NCI-H2107 (cell line): ENCODE measurements at regions not wholly inside any gene's neighbourhood (a gene's known extent, or its start where the extent isn't known, plus 50 kb on each side); places are given as distances from the start of the nearest gene placed in this dataset.
"Not testable (repeated sequence)": the region's sequence is repeated elsewhere in the genome, so short reads cannot be mapped to it uniquely, and the experiment has no call there.

Experiments used
- DNase-seq: peaks from one replicate; lab custom pipeline; 2025; lab: John Stamatoyannopoulos, UW

DNA sequence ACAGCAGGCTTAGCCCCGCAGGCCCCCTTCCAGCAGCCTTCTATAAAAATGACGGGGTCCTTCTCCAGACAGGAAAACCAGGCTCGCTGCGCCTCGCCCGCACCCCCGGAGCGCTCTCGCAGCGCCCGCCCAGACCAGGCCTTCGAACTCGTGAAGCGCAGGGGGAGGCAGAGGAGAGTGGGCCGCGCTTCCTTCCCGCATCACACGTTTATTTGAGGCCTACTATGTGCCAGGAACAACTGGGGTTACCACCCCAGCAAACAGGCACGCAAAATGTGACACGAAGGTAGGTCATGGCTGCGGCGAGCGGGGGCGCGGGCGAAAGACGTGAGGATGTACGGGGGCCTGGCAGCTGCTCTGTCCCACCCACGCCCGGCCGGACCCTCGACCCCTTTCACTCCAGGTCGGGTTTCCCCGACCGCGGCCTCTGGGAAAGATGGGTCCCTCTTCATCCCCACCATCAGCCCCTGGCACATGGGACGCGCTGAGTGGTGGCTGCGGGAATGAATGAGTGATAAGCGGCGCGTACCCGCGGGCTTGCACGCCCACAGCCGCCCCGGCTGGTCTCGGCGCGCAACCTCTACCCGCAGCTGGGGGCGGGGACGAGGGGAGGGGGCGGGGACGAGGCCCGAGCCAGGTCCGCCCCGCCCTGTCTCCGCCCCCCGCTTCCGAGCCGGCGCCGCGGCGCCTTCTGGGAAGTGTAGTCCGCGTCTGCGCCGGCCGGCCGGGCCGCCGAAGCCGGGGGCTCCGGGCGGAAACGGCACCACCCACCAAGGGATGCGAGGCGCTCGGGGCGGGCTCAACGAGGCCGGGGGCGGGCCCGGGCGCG is 59.1 kb downstream of the ZNF467 start:
- peak; percentile 84 for DNase-seq

- DNase-seq: no peak
Observed at GRCh38 chr7:149713731-149714068, 59.7 kb downstream of the ZNF467 start.

DNA sequence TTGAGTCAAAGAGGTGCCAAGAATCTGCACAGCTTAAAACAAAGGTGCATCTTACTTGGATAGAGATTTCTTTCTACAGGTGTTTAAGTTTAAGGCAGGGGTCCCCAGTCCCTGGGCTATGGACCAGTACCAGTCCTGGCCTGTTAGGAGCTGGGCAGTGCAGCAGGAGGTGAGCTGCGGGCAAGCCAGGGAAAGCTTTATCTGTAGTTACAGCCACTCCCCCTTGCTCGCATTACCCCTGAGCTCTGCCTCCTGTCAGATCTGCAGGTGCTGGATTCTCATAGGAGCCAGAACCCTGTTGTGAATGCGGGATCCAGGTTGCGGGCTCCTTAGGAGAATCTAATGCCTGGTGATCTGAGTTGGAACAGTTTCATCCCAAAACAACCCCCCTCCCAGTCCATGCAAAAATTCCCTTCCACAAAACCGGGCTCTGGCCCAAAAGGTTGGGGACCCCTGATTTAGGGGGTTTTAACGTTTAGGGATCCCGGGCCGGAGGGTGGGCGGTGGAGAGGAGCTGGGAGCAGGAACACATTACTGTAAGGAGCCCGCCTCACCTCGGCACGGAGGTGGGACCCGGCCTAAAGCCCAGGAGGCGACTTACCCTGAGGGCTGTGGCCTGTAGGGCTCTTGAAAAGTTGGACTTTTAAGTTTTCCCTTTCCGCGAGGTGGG is 60.2 kb downstream of the ZNF467 start:
- DNase-seq: no peak

- DNase-seq: no peak
Observed at GRCh38 chr7:149708026-149708425, 65.4 kb downstream of the ZNF467 start.

GRCh38 chr7:149707448-149707886 is 65.9 kb downstream of the ZNF467 start:
- no peak for DNase-seq

- no peak for DNase-seq
Observed at GRCh38 chr7:149706398-149706797, 67.0 kb downstream of the ZNF467 start.

DNA sequence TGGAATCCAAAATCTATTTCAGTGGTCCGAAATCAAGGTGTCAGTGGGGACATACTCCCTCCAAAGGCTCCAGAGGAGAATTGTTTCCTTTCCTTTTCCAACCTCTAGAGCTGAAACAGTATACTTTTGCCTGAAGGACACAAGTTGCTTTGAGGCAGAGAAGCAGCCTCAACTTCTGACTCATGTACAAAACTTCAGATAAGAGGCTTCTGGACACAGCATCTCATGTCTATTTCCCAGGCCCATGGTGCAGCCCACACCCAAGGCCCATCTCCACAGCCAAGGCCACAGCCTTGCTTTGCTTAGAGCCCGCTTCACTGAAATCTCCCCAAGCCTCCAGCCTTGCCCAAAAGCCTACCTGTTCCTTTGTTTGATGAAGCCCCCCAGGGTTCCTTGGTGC is 68.9 kb downstream of the ZNF467 start:
- no peak for DNase-seq

- DNase-seq: no peak
Observed at GRCh38 chr7:149703044-149703650, 70.2 kb downstream of the ZNF467 start.

DNA sequence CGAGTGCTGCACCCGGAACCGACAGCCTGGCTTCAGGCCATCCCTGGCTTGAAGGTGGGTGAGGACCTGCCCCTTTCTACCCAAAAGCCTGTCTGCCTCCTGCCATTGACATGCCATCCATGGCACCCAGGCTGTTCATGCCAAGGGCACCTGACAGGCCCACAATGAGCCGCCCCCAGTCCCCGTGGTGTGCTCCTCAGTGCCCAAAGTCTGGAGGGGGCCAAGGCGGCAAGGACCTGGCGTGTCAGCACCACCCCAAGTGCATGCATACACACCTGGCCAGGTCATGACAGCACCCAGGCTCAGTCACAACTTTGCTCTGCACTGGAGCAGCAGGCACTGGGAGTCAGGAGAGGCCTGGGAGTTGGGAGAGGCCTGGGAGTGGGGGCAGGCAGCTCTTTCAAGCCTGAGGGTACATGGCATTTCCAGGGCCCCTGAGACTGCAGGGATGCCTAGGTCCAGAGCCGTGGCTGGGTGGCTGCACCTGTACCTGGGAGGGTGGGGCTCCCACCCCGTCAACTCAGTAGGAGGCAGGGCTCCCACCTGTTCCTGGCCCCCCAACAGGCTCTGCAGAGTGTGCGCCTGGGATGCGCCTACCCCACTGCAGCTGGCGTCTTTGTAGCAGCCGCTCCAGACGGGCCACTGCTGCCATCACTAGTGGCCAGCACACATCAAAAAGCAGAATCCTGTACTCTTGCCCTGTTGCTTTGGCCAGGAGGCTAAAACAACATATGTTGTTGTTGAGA is 71.7 kb downstream of the ZNF467 start:
- DNase-seq: no peak

DNA sequence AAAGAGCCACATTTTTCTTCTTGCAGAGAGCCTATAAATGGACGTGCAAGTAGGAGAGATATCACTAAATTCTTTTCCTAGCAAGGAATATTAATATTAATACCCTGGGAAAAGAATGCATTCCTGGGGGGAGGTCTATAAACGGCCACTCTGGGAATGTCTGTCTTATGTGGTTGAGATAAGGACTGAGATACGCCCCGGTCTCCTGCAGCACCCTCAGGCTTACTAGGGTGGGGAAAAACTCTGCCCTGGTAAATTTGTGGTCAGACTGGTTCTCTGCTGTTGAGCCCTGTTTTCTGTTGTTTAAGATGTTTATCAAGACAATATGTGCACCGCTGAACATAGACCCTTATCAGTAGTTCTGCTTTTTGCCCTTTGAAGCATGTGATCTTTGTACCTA is 75.6 kb downstream of the ZNF467 start:
- not testable (repeated sequence) for DNase-seq

- DNase-seq: no peak
Observed at GRCh38 chr7:149696280-149696679, 77.1 kb downstream of the ZNF467 start.

DNA sequence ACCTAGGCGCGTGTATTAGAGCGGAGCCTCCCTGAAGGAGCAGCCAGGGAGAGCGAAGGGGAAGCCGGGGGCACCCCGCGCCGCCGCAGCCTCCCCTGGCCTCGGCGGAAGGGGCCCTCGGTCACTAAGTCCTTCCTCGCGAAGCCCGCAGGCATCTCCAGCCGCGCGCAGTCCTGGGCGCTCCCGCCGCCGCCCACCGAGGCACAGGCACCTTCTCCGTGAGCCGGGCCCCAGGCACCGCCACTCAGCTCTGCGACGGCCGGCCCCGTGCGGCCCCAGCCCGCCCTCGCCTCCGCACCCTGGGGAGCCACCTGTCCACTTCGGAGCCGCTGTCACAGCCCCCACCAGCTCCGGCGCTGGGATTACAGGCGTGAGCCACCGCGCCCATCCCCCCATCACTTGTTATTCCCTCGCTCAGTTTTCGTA is 80.8 kb downstream of the ZNF467 start:
- no peak for DNase-seq

DNA sequence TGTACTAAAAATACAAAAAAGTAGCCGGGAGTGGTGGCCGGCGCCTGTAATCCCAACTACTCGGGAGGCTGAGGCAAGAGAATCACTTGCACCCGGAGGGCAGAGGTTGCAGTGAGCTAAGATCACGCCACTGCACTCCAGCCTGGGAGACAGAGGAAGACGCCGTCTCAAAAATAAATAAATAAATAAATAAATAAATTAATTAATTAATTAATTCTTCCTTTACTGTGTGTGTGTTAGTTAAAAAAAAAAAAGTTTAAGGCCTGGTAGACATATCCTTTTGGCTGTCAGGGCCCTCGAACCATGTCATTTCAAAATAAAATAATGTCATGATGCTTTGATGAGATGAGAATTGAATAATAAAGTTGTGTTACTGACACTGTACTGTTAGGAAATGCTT is 81.3 kb downstream of the ZNF467 start:
- no peak for DNase-seq

DNA sequence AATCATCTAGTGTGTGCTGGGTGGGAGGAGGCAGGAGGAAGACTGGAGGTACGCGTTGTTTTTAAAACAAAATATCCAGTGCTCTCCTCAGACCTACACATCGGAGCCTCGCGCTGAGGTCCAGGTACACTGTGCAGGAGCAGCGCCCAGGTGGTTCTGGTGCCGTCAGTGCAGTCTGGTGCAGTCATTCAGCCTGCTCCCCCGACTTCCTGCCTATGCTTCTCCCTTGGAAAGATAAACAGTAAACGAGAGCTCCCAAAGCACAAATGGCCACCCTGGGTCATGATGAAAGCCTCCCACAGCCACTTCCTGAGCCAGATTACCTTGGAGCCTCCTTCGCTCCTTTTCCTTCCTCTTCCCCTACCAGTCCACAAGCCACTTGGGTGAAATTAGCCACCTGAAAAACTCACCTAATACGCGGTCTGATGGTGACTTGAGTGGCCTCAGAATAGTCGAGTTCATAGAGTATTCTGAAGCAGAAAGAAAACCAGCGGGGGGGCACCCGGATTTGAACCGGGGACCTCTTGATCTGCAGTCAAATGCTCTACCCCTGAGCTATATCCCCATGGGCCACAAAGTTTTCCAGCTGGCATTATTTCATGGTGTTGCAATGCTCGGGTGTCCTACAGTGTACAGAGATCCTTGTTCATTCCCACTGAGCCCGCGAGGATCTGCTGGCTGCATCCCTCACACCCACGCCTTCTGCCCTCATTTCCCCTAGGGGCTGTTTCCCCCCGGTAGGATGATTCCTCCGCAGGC is 82.5 kb downstream of the ZNF467 start:
- DNase-seq: no peak

- no peak for DNase-seq
Observed at GRCh38 chr7:149689291-149689721, 84.1 kb downstream of the ZNF467 start.

GRCh38 chr7:149688836-149689235 is 84.6 kb downstream of the ZNF467 start:
- no peak for DNase-seq

- not testable (repeated sequence) for DNase-seq
Observed at GRCh38 chr7:149687820-149688219, 85.6 kb downstream of the ZNF467 start.

GRCh38 chr7:149686449-149686848 is 86.9 kb downstream of the ZNF467 start:
- DNase-seq: no peak

DNA sequence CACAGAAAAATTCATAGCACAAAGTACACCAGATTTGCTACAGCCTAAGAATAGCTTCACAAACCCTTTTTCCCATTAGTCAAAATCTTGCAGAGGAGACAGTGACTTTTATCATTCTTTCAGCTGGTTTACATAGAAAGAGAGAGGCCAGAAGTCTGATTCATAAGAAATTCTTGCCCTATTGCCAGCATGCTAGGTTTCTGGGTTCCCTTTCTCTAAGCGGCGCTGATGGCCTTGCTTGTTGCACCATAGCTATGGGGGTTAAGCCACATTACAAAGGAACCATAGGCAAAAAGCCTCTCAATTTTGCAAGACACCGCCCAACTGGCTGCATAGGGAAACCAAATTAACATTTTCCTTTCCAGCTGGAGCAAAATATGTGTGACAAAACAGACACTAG is 87.4 kb downstream of the ZNF467 start:
- no peak for DNase-seq

GRCh38 chr7:149685455-149685854 is 87.9 kb downstream of the ZNF467 start:
- no peak for DNase-seq

GRCh38 chr7:149683898-149684297 is 89.5 kb downstream of the ZNF467 start:
- DNase-seq: no peak

DNA sequence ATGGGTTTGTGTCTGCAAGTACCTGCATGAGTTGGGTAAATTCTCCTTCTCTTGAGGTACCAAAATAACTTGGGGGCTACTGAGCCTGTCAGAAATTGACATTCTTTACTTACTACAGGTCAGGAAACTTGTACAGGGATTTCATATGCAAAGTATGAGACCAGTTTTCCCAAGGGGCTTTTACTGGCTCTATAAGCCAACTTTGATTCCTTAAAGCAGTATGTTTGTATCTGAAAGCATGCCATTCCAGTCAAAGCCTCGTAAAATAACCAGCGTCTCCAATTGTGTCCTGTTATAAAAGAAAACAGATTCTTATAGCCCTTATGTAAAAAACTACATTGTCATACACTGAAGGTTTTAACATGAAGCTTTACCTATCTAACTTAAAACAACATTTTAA is 90.2 kb downstream of the ZNF467 start:
- no peak for DNase-seq
